DMS153 treated with DMSO at 0.1 percent for 48 hours (cell line): ENCODE measurements at regions not wholly inside any gene's neighbourhood (a gene's known extent, or its start where the extent isn't known, plus 50 kb on each side); places are given as distances from the start of the nearest gene placed in this dataset.

ENCODE experiments used
- DNase-seq: peaks from one replicate; lab custom pipeline; 2025; ENCODE audit not compliant: unreplicated experiment; lab: John Stamatoyannopoulos, UW

GRCh38 chrX:43005561-43005960 lies 227.6 kb upstream of the PPP1R2C start:
- DNase-seq = no peak

GRCh38 chrX:43008356-43008755 lies 230.4 kb upstream of the PPP1R2C start:
- DNase-seq = no peak

- no peak for DNase-seq
Measured at GRCh38 chrX:43016021-43016420, 238.1 kb upstream of the PPP1R2C start.

GRCh38 chrX:43018031-43018430 lies 240.1 kb upstream of the PPP1R2C start:
- no peak for DNase-seq

GRCh38 chrX:43019021-43019420 lies 241.1 kb upstream of the PPP1R2C start:
- DNase-seq = no peak

- no peak for DNase-seq
Measured at GRCh38 chrX:43025806-43026315, 247.9 kb upstream of the PPP1R2C start.

- DNase-seq = no peak
Measured at GRCh38 chrX:43064096-43064495, 286.1 kb upstream of the PPP1R2C start.

- DNase-seq = no peak
Measured at GRCh38 chrX:43065978-43066377, 288.0 kb upstream of the PPP1R2C start.

GRCh38 chrX:43068639-43069038 lies 290.7 kb upstream of the PPP1R2C start:
- DNase-seq = no peak

- DNase-seq = no peak
Measured at GRCh38 chrX:43083016-43083415, 305.1 kb upstream of the PPP1R2C start.

- DNase-seq = no peak
Measured at GRCh38 chrX:43087830-43088229, 309.9 kb upstream of the PPP1R2C start.

- no peak for DNase-seq
Measured at GRCh38 chrX:43096830-43097229, 318.9 kb upstream of the PPP1R2C start.

- no peak for DNase-seq
Measured at GRCh38 chrX:43106009-43106408, 328.0 kb upstream of the PPP1R2C start.

GRCh38 chrX:43108828-43109227 lies 330.9 kb upstream of the PPP1R2C start:
- DNase-seq = no peak

- no peak for DNase-seq
Measured at GRCh38 chrX:43121637-43122036, 343.7 kb upstream of the PPP1R2C start.

GRCh38 chrX:43139645-43140044 lies 361.7 kb upstream of the PPP1R2C start:
- DNase-seq = no peak

- DNase-seq = no peak
Measured at GRCh38 chrX:43140582-43140981, 362.6 kb upstream of the PPP1R2C start.

- DNase-seq = no peak
Measured at GRCh38 chrX:43141885-43142284, 363.9 kb upstream of the PPP1R2C start.

- DNase-seq = no peak
Measured at GRCh38 chrX:43148305-43148704, 370.3 kb upstream of the PPP1R2C start.

GRCh38 chrX:43165343-43165920 lies 387.5 kb upstream of the PPP1R2C start:
- no peak for DNase-seq

GRCh38 chrX:43166874-43167273 lies 388.9 kb upstream of the PPP1R2C start:
- DNase-seq = peak; percentile 29

GRCh38 chrX:43175434-43175833 lies 397.5 kb upstream of the PPP1R2C start:
- no peak for DNase-seq

GRCh38 chrX:43176686-43177085 lies 398.7 kb upstream of the PPP1R2C start:
- DNase-seq = no peak
